ENCODE measurements at regions not wholly inside any gene's neighbourhood (a gene's known extent, or its start where the extent isn't known, plus 50 kb on each side); places are given as distances from the start of the nearest gene placed in this dataset.
"Not testable (repeated sequence)": the region's sequence is repeated elsewhere in the genome, so short reads cannot be mapped to it uniquely, and the experiment has no call there.

DNA sequence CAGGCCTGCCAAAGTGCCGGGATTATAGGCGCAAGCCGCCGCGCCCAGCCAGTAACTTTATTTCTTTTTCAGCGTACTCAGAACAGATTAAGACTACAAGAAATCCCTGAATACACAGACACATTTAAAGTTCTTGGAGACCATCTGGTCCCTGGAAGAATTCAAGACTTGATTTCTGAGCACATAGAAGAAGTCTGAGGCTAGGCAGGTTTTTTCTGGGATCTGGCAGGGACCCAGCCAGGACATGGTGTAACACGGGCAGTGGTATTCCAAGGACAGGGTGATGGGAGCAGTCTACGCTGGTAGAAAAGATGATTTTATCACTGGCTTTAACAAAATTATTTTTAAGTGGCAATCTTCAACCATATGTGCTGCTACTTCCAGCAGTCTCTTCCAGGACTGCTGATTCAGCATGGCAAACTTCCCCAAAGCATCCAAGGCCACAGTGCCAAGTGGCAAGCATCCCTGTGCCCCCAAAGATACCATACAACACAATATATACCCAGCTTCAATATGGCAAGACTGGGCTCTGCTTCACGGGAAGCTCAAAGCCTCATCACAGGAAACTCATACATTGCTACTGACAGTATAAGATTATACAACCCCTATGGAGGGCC is 105.2 kb upstream of the OR5AK2 start:
- DNase-seq: no peak

DNA sequence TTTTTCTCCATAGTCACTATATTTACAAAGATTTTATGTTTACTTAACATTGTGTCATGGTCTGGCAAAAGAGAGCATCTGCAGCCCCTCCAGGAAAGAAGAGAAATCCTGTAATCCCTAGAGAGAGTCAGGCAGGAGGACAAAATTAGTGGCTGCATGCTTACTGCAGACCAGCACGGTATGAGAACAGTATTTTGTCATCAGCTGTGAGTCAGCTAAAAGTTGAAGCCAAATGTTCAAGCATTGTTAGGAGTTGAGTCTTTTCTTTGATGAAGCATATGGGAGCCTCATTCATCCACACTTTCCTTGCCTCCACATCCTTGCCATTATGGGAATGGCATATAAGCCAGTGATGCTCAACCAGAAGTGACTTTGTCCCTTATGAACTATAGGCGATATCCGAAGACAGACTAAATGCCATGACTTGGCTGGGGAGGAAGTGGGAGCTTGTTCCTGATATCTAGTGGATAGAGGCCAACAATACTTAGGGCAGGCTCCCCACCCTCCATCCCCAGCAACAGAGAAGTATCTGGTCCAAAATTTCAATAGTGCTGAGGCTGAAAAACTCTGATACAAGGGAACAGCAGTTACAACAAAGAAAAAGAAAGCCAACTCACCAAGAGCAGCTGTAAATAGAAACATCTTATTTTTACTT is 112.0 kb upstream of the OR5AK2 start:
- no peak for DNase-seq

DNA sequence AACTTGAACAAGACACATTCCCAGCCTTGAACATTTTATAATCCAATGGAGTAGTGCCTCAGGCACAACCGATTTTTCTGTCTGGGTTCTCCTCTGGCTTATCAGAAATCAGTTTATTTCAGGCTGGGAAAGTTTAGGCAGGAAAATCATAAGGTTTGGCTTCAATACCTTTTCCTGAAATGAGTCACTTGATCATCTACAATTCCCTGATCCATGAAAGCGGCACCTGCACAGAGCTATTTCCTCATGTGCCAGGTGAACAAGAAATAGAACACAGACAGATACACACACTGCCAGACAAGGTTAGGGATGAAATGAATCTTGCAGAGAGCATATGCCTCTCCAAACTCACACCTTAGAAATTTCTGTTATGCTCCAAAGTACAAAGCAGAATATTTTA is 106.7 kb upstream of the OR9G4 start:
- no peak for DNase-seq

DNA sequence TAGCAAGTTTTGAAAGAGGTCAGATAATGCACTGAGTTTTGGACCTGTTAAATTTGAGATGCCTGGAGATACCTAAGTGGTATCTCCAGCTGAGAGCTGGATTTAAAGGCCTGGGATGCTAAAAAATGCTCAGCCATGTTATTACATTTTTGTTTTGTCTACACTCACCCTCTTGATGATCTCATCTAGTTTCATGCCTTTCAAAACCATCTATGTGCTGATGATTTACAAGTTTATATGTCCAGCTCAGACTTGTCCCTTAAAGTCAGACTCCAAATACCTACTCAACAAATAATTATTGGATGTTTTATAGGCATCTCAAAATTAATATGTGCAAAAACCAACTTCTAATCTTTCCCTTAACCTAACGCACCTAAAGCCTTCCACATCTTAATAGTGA is 103.6 kb upstream of the OR9G4 start:
- no peak for DNase-seq

DNA sequence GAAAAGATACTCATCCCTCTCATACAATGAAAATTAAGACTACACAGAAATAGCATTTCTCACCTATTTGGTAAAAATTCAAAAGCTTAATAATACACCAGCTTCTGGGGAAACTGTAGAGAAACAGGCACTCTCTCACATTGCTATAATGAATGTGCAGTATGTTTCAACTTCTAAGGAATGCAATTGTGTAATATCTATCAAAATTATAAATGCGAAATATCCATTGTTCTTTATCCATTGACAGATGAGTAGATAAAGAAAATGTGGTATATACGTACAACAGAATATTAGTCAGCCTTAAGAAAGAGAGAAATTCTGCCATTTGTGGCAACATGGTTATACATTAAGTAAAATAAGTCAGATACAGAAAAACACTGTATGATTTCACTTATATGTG is 101.4 kb upstream of the OR9G4 start:
- DNase-seq: no peak

DNA sequence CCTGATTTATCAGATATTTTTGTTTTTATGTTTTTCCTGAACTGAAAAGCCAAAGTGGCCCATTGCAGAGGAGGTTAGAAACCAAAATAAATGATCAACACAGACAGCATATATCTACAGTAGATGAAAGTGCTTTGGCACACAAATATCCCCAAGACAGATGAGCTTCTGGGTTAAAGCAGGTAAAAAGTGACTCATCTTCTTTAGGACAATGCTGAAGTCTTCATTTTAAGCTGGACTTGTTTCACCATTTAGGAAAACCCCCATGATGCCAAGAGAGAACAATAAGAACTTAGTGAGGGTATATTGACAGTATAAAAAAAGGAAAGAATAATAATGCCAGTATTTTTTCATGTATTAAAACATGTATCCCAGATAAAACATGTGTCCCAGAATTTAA is 100.8 kb upstream of the OR9G4 start:
- no peak for DNase-seq

DNA sequence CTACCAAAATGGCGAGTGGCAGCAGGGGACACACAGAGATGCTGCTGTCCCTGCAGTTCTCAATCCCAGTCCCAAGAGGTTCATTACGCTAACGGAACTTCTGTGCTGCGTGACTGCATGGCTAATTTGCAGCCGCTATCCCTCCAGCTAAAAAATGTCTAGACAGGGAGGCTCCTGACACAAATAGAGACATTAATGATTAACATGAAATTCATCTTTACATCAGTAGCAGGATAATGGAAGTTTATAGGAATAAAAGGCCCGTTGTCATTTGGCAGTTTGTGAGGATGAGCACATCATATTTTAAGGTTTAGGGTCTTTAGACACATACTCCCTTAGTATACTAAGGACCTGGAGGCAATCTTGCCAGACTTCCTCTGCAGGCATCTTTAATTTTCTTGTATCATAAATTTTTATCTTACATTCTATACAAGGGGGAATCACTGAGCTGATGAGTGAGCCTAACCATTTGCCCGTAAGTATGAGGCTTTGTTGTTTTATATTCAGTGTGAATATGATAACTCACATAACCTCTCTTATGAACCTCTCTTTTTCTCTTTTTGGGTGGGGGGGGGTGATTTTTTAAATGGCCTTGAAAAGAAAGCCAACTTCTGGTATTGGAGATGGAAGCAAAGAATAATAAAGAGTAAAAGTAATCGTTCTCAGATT is 99.8 kb upstream of the OR9G4 start:
- DNase-seq: no peak

DNA sequence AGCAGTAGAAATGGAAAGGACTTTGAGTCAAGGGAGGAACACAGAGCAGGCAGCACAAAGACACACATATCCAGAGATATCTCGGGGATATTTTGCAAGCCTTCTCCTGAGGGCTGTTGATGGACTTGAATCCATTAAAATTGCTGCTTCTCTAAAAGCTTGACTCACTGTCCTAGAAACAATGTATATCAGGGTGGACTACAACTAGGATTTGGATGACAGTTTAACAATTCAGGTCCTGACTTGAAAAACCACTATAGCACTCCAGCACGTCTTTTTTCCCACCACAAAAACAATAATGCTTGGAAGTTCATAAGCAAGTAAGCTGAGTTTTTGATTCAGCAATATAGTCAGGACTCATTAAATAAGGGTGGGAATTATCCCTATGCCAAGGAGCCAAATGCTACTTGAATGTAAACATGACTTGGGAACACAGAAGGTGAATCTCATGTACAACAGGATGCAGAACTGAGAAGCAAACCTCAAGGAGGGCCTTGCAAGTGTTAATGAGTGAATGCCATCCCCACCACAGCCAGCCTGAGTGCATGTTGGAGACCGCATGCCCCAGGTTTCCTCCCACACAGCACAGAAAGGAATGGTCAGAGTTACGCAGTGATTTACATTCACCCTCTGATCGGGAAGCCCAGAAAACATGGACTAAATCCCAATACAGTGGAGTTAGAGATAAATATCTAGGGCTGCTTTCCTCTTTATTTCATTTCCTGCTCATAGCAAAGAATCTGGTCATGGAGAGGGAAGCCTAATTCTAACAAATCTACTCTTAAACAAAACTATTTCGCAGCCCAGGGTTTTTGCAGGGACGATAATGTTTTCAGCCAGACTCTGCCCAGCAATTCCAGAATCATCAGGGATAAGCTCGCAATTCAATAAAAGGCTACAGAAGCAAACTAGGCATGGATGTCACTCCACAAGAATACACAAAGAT is 98.4 kb upstream of the OR9G4 start:
- DNase-seq: no peak

DNA sequence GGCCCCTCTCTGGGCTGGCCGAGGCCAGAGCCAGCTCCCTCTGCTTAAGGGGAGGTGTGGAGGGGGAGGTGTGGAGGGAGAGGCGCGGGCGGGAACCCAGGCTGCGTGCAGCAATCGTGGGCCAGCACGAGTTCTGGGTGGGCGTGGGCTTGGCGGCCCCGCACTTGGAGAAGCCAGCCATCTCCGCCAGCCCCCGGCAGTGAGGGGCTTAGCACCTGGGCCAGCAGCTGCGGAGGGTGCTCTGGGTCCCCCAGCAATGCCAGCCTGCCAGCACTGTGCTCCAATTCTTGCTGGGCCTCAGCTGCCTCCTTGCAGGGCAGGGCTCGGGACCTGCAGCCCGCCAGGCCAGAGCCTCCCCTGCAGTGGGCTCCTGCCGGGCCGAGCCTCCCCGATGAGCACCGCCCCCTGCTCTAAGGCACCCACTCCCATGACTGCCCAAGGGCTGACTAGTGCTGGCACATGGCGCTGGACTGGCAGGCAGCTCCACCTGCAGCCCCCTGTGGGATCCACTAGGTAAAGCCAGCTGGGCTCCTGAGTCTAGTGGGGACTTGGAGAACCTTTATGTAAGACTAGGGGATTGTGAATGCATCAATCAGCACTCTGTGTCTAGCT is 96.7 kb upstream of the OR9G4 start:
- DNase-seq: no peak

DNA sequence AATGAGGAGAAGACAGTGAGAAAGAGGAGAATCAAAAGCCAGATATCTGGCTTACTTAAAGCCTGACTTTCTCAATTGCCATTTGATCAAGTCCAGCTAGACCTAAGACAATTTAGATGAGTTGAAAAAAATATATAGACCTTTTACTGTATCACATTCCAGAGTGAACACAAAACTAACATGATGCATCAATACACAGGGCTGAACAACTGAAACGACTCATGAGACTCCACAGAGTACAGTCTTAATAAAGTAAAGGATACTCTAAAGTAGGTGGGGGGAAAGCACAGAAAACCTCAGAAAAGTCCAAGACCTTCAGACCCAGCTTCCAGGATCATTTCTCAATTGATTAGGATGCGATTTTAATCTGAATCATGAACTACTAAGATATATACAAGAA is 95.3 kb upstream of the OR9G4 start:
- no peak for DNase-seq

DNA sequence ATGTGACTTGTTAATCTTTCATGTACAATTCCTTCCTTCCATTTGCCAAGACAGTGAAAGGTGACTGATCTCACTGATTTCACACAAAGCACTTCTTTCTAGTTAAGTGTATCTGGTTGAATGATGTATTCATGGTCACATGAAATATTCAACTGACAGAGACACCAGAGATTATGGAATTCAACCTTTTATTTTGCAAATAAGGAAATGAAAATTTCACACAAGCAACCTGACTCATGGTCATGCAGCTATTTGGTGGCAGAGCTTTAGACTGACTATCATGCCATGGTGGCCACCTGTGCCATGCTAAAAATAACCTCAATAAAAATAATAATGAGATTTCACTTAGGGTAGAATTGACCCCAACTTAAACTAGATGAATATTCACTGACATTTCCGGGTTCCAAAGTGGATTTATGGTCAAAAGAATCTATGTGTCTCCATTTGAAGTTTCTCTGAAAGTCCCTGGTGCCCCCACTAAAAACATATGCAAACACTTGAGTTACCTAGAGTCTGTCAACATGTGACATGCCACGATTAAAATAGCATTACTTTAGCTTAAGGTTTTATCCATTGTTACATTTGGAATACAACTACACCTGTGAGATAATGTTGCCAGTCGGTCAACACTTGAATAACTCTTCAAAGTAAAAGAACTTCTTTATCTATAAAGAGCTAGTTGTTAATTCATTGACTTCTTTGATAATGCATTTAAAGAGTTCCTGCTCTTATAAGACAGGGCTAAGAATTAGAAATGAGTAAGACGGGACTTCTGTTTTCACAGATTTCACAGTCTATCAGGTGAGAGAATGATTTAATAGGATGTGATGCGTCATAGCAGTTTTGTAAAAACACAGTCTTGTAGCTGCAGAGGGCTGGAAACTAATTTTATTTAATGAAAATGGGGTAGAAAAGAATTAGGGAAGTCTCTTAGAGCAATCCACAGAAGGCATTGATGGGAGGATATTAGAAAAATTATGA is 94.6 kb upstream of the OR9G4 start:
- DNase-seq: no peak

DNA sequence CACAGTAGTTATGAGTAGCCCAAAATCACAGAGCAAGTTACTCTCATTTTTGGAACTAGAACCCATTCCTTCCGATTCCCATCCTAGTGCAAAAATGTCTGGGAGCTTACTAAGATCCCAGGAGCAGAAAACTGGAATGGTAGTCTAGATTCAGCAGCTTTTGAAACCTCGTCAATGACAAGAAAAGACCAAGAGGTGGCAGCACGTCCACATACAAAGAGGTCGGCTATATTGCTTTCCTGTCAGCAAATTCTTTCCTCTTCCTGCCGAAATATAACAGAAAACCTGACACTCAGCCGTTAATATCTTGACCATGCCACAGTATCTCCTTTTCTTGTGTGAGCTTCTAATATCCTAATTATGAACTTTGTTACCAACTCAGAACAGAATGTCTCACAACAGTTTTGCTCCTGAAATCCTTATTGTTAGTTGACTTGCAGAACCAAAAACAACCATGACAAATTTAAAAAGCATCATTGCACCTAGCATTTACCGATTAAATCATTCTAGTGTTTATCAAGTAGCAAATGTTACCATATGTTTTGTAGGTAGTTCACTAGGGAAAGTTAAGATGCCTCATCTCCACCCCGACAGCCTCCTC is 92.8 kb upstream of the OR9G4 start:
- DNase-seq: peak in 27 of 58 donors; percentile 2 to 53 (median 12)

DNA sequence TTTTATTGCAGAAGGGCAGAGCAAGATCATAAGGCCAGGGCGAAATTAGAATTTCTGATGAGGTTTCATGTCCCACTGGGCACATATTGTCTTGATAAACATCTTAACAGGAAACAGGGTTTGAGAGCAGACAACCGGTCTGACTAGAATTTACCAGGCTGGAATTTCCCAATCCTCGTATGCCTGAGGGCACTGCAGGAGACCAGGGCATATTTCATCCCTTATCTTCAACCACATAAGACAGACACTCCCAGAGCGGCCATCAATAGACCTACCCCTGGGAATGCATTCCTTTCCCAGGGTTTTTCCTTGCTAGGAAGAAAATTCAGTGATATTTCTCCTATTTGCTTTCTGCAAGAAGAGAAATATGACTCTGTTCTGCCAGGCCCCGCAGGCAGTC is 78.9 kb upstream of the OR9G4 start:
- DNase-seq: not testable (repeated sequence)

DNA sequence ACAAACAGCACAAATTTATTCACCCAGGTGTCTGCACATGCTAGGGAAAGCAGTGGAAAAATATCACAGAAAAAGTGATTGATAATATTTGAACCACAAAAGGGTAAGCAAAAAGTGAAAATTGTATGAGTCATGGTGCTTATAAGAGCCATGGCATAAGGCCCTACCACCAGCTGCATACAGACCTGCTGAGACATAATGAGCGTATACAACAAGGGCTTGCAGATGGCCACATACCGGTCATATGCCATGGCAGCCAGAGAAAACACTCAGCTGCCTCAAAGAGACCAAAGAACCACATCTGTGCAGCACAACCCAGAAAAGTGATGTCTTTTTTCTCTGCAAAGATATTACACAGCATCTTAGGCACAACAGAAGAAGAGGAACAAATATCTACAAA is 71.4 kb upstream of the OR9G4 start:
- DNase-seq: no peak

DNA sequence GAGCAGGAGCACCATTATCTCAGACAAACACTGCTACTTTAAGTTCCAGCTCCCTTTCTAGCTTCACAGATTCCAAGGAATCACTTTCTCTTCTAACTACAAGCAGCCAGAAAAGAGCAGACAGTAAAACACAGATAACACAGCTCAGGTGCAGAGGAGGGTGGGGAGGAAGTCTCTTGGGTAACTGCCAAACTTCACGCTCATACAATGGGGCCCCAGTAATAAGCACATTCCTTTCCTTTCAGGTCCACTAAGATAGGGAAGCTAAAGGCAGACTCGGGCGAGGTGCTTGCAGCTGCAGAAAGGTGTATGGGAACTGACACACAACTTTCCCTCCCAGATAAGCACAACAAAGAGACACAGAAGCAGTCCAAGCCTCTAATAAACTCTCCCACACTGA is 69.2 kb upstream of the OR9G4 start:
- DNase-seq: no peak

DNA sequence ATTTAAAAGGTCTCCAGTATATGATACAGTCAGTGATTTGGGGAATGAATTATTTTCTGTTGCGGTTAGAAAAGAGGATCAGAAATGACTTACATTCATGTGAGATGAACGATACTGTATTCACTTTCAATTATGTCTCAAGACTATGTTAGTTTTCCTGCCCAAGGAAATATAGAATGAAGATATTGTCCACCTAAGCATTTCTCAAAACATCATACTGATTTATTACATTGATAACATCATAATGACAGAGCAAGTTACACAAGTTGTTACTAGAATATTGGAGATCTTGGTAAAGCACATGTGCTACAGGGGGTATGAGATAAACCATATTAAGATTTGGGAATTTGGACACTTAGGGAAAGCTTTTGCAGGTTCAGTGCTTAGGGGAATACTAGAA is 67.8 kb upstream of the OR9G4 start:
- no peak for DNase-seq

DNA sequence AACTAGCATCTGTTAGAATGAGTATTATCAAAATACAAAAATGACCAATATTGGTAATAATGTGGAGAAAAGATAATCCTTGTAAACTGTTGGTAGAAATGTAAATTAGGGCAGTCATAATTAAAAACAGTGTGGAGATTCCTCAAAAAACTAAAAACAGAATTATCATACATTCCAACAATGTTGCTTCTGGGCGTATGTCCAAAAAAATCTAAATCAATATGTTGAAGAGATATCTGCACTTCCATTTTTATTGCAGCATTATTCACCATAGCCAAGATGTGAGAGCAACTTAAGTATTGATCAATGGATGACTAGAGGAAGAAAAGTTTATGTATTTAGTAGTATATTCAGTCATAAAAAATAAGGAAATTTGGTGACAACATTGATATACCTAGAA is 59.8 kb upstream of the OR9G4 start:
- no peak for DNase-seq

DNA sequence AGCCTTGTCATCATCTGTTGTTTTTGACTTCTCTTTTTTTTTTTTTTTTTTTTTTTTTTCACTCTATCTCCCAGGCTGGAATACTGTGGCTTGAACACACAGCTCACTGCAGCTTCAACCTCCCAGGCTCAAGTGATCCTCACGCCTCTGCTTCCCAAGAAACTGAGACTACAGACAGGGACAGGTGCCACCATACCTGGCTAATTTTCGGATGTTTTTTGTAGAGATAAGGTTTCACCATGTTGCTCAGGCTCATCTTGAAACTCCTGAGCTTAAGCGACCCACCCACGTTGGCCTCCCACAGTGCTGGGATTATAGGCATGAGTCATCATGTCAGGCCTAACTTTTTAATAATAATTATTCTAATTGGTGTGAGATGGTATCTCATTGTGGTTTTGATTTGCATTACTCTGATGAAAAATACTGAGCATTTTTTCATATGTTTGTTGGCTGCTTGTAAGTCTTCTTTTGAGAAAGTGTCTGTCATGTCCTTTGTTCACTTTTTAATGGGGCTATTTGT is 51.3 kb upstream of the OR9G4 start:
- DNase-seq: no peak
